HT1080 (cell line): ENCODE measurements at regions not wholly inside any gene's neighbourhood (a gene's known extent, or its start where the extent isn't known, plus 50 kb on each side); places are given as distances from the start of the nearest gene placed in this dataset.
"Not testable (repeated sequence)": the region's sequence is repeated elsewhere in the genome, so short reads cannot be mapped to it uniquely, and the experiment has no call there.

Experiments used
- DNase-seq: peaks from one replicate; pipeline ENCODE4 v3.0.0-alpha.2; 2015; ENCODE audit warnings: low read depth

- no peak for DNase-seq
Measured at GRCh38 chr11:109480251-109480650, 58.3 kb downstream of the C11orf87 start.

DNA sequence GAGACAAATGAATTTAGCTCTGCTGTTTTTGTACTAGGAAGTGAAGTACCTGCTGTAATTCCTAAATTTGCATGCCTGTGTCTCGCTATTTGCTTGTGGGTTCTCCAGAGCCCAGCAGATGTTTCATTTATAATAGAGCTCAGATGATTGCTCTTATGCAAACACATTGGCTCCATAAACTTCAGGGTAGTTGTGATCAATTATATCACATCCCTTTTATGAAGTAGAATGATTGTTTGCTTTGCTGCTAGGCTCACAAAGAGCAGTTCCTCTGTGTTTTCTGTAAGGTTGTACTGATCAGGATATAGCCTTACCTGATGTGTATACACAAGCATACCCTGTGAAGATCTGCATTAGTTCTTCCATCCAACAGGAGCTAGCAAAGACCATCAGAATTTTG is 64.1 kb downstream of the C11orf87 start:
- DNase-seq: no peak

DNA sequence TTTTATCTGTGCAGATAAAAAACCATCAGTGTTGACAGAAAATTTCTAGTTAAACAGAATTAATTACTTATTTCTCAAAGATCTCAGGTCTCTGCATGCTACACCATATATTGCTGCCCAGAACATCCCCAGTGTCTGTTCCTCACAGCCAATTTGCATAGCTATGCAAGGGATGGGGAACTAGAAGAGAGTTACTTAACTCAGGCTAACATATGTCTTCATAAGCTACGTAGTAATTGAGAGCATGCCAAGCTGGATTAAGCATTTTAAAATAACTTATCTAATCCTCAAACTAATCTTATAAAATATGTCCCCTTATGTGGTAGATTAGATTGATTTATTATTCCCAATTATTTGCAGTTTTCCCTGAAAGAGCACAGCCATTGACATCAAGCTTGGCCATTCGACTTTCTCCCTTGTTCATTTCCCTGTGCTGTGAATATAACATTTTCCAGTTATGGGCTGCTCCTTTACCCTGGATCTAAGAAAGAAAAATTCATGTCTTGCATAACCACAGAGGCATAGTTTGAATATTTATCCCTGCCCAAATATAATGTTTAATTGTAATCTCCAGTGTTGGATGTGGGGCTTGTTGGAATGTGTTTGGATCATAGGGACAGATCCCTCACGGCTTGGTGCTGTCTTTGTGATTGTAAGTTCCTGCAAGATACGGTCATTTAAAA is 69.1 kb downstream of the C11orf87 start:
- no peak for DNase-seq

DNA sequence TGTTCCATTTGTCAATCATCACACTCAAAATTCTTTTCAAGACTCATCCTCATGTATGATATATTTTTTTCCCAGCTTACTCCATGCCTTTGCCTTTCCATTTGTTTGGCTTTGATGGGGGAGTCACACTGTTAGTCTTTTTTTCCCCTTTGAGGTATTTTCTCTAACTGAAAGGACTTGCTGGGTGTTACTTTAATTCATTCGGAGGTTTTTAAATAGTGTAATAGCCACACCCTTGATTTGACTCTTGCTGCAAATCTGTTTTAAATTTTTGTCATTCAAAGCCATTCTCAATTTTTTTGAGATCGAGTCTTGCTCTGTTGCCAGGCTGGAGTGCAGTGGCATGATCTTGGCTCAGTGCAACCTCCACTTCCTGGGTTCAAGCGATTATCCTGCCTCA is 84.1 kb downstream of the C11orf87 start:
- no peak for DNase-seq

DNA sequence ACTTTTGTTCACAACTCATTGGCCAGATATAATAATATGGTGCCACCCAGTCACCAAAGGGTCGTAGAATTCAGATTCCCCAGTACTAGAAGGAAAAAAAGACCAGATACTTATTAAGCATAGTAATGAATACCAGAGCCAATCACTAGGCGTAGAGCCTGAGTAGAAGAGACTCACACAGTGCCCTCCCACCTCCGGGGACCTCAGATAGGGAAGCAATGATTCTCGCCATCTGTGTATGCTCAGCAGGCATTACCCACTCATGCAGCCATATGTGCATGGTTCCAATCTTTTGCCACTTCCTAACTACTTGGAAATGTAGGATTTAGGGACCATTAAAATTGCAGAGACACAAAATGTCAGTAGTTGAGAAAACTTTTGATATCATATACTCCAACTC is 85.3 kb downstream of the C11orf87 start:
- DNase-seq: no peak

- DNase-seq: no peak
Measured at GRCh38 chr11:109507836-109508561, 86.0 kb downstream of the C11orf87 start.

DNA sequence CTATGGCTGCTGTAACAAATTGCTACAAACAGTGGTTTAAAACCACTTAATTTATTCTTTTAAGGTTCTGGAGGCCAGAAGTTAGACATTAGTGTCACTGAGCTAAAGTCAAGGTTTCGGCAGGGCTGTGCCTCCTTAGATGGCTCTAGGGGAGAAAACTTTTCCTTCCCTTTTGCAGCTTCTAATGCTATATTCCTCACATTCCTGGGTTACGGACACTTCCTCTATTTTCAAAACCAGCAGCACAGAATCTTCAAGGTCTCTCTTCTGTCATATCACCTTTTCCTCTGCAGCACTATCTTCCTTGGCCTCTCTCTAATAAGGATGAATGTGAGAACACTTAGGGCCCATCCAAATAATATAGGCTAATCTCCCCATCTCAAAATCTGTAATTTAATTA is 87.0 kb downstream of the C11orf87 start:
- no peak for DNase-seq

DNA sequence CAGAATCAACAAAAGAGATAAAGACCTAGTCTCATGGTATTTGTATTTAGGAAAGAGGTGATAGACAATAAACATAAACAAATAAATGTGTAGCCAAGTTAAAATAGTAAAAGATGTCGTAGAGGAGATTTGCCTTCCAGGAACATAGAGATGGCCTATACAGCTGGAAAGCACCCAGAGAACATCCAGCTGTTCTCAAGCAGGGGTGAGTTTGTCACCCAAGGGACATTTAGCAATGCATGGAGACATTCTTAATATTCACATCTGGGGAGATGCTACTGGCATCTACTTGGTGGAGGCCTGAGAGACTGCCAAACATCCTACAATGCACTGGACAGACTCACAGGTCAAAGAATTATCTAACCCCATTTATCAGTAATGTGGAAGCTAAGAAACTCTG is 88.3 kb downstream of the C11orf87 start:
- no peak for DNase-seq

DNA sequence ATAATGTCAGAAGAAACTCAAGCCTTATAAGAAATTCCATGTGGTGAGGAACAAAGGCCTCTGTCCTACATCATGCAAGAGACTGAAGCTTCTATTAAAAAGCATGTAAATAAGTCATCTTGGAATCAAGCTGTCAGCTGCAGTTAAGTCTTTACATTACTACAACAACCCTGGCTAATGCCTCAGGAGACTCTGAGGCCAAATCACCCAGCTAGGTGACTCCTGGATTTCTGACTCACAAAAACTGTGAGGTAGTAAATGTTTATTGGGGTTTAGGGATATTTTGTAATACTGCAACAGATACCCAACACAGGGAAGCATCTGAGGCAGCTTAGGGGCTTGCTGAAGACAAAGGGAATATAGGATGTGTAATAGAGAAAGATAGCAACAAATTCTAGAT is 89.6 kb downstream of the C11orf87 start:
- no peak for DNase-seq

DNA sequence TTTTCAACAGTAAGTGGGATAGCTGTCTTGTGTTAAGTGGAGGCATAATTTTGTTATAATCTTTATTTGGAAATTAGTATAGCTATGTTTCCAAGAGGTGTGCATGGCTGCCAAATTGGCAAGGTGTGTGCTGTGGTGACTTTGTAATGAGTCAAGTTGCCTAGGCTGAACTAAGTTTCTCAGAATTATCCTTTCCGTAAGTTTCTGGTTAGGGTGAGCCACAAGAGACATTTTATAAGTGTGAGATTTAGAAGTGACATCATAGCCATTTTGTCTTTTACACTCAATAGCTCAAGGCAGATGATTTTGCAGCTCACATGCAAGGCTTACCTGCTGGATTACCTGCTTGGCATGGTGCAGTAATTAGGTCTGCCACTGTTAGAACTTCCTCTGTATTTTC is 90.3 kb downstream of the C11orf87 start:
- no peak for DNase-seq

DNA sequence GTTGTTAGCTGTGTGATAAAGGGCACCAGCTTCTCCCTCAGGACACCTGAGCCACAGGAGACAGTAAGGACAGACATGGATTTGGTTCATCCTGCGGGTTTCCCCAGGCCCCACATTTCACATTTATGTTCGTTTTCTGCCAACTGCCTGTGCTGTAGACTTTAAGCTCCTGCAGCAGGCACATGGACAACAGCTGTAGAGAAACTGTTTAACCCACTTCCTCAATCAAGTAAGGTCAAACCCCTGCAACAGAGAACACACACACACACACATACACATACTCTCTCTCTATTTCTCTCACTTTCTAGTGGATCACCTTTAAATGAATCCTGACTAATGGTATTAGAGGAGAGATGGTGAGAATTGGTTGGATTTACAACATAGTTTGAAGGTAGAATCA is 90.7 kb downstream of the C11orf87 start:
- DNase-seq: no peak

DNA sequence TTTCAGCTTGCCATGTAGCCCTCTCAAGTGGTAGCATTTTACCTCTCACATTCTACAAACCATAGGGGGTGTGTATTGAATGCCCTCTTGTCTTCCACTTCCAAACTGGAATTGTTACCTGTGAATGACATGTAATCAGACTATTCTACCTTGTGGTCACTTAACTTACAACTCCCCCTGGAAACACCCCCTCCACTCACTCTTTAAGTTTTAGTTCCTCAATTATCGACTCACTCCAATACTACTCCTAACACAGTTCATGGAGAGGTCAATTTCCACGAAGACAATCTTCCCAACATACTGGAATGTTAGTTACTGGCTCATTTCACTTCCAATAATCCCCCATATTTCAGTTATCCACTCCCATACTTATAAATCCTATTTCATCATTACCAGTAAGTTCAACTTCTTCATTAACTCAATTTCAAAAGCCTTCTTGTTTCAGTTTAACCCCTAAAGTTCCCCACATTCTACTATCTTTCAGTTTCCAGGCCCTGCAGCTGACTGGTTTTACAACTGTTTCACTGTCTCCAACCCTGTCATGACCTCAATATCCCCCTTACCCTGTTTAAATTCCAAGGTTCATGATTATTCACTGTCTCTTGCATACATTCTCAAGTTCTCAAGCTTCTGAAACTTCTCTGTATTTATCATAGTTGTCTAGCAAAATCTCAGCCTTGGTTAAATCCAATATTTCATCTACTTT is 92.5 kb downstream of the C11orf87 start:
- DNase-seq: no peak

DNA sequence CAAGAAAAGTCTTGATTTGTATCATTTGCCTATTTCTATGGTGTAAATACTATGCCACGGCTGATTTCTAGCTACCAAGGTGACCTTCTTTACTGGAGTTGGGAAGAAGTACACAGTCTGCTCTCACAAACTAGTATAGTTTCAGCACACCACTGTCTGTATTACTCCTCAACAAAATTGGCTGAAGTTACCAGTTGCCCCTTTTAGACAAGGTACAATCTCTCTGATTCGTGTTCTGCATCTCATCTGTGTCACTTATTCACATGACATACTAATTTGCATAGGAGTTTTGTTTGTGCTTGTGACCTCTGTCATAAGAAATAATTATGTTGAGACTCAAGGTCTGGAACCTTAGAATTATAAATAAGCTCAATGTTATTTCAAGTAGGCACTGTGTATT is 97.3 kb downstream of the C11orf87 start:
- no peak for DNase-seq

DNA sequence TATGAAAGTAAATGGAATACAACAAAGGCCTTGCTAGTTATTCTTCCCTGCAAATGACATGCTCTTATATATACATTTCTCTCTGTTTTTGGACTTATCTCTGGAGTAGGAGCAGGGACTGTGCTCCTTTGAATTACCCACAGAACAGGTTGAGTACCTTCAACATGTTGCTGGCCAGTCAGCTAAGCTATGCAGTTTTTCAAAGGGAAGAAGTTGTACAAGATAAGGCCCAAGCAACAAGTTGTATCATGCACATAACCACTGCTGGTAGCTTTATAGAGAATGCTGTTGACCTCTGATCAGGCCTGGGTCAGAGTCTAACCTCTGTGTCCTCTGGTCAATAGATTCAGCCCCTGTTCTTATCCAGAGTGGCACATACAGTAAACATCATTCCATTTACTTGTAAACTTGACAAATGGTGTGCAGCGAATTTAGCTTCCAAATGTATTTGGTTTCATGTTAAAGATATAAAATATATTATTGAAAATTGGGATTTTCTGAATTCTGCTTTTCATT is 99.6 kb downstream of the C11orf87 start:
- DNase-seq: no peak

DNA sequence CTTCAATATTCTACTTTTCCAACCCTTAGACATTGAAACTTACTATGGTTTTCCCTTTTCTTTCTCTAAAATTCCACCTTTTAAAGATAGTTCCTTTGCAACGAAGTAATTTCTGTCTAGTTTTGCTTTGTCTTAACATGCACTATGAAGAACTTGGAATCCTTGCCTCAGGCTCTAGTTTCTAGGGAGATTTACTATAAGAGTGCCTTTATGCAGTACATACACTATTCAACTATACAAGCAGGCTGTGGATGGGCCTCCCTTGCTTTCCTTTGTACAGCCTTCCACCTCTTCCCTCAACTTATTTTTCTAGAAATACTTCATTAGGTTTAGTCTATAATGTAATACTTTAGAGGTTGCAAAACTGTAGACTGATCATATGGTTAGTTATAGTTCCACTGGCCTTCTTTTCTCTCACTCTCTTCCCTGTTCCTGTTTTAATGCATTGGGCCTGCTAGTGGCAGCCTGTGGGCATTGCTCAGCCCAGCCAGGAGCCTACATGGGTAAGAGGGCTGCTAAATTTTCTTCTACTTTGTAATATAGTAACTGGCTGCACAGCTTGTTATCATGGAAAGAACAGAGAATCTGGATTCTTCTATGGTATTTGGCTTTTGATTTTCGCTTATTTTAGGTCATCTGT is 100.2 kb downstream of the C11orf87 start:
- DNase-seq: no peak

- DNase-seq: not testable (repeated sequence)
Measured at GRCh38 chr11:109525636-109526035, 103.6 kb downstream of the C11orf87 start.

DNA sequence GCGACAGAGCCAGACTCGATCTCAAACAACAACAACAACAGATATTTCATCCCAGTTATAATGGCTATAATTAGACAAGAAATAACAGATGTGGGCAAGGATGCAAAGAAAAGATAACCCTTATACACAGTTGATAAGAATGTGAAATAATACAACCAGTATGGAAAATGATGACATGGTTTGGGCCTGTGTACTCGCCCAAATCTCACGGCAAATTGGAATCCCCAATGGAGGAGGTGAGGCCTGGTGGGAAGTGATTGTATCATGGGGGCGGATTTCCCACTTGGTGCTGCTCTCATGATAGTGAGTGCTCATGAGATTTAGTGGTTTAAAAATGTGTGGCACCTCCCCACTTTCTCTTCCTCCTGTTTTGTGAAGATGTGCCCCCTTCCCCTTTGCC is 104.1 kb downstream of the C11orf87 start:
- DNase-seq: no peak

DNA sequence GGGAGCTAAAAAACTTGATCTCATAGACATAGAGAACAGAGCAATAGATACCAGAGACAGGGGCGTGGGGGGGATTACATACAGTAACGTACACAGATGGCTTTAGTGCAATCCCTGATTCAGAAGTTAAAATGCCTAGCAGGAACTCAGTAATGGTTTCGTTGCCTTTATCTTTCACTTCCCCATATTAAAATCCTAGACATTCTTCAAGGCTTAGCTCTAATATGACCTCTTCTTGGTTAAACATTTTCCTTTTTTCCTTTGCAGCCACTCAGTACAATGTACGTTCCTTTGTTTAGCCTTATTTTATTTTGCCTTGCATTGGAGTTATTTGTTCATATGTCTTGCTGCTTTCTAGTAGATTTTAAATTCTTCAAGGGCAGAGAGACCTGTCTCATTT is 104.9 kb downstream of the C11orf87 start:
- no peak for DNase-seq

DNA sequence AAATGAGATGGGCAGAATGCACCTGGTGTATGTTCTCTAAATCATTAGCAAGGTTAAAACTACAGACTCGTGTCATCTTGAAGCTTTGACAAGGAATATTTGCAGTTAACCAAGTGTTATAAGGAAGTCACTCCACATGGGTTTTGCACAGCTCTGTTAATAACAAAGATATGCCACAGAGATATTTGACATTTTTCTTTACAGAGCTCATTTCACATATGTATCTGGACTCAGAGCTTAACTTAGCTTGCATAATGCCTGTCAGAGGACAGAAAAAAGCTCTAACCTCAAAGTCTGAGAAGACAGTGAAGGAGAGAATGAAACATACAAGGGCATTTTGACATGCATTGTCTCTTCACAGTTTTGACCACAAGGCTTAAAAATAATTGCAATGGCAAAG is 105.5 kb downstream of the C11orf87 start:
- no peak for DNase-seq

DNA sequence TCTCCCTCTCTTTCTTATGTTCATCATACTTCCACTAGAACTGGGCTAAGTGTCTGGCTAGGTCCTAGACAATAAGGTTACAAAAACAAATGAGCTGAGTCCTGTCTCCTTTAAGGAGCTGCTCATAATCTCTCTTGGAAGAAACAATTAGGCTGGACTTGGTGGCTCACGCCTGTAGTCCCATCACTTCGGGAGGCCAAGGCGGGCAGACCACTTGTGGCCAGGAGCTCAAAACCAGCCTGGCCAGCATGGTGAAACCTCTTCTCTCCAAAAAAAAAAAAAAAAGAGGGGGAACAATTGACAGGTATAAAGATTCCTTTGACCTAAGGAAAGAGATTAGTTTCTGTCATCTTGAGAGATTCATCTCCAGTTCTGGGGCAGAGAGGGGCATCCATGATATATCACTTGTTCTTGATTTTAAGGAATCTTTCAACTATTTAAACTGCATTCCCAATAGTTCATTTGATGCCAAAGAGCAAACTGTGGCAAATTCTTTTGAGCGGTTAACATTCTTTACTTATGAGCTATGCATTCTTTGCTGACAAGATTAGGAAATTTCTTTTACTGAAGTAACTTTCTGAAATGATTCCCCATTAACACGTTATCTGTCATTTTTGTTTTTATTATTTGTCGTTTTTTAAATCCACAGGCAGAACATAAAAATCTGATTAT is 125.5 kb downstream of the C11orf87 start:
- DNase-seq: peak; percentile 72

GRCh38 chr11:109552376-109552775 is 130.4 kb downstream of the C11orf87 start:
- DNase-seq: peak; percentile 56
